WTC11 (cell line): ENCODE measurements at regions not wholly inside any gene's neighbourhood (a gene's known extent, or its start where the extent isn't known, plus 50 kb on each side); places are given as distances from the start of the nearest gene placed in this dataset.

Experiments
- ESRRA ChIP-seq: sonication (generic); formaldehyde crosslinking; IDR thresholded peaks from 2 replicates; pipeline ENCODE4 v1.8.1; 2022; ENCODE audit warnings: mild to moderate bottlenecking, missing genetic modification reagents, borderline replicate concordance
- NFYB ChIP-seq: sonication (generic); formaldehyde crosslinking; conservative IDR thresholded peaks from 2 replicates; pipeline ENCODE4 v1.8.0; 2022; ENCODE audit warnings: low read depth, missing genetic modification reagents
- SP1 ChIP-seq: sonication (generic); formaldehyde crosslinking; conservative IDR thresholded peaks from 2 replicates; pipeline ENCODE4 v1.8.1; 2022; ENCODE audit warnings: missing genetic modification reagents
- TF ChIP-seq, protein P1 (sequence below): sonication (generic); formaldehyde crosslinking; IDR thresholded peaks from 2 replicates; pipeline ENCODE4 v1.8.0; 2022; ENCODE audit warnings: mild to moderate bottlenecking, missing genetic modification reagents
- TF ChIP-seq, protein P2 (sequence below): fragments of 200-600 bp; IDR thresholded peaks from 2 replicates; pipeline ENCODE4 v1.8.0; 2022; ENCODE audit warnings: antibody characterized with exemption

DNA sequence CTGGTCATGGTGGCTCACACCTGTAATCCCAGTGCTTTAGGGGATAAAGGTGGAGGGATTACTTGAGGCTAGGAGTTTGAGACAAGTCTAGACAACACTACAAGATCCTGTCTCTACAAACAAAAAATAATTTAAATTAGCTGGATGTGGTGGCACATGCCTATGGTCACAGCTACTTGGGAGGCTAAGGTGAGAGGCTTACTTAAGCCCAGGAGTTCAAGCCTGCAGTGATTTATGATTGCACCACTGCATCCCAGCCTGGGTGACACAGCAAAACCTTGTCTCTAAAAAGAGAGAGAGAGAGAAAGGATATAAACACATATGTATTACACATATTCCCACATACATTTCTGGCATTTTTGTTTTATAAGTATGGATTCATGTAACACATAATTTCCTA, 325.2 kb downstream of the DUSP10 start:
- TF ChIP-seq, protein P1, sequence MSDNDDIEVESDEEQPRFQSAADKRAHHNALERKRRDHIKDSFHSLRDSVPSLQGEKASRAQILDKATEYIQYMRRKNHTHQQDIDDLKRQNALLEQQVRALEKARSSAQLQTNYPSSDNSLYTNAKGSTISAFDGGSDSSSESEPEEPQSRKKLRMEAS (CRISPR knock-in tag) = no peak
- TF ChIP-seq, protein P2, sequence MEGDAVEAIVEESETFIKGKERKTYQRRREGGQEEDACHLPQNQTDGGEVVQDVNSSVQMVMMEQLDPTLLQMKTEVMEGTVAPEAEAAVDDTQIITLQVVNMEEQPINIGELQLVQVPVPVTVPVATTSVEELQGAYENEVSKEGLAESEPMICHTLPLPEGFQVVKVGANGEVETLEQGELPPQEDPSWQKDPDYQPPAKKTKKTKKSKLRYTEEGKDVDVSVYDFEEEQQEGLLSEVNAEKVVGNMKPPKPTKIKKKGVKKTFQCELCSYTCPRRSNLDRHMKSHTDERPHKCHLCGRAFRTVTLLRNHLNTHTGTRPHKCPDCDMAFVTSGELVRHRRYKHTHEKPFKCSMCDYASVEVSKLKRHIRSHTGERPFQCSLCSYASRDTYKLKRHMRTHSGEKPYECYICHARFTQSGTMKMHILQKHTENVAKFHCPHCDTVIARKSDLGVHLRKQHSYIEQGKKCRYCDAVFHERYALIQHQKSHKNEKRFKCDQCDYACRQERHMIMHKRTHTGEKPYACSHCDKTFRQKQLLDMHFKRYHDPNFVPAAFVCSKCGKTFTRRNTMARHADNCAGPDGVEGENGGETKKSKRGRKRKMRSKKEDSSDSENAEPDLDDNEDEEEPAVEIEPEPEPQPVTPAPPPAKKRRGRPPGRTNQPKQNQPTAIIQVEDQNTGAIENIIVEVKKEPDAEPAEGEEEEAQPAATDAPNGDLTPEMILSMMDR = no peak
- TF ChIP-seq ESRRA = no peak
- no peak for TF ChIP-seq NFYB (CRISPR knock-in tag)
- no peak for TF ChIP-seq SP1 (CRISPR knock-in tag)
